HepG2 (cell line): ENCODE measurements at regions not wholly inside any gene's neighbourhood (a gene's known extent, or its start where the extent isn't known, plus 50 kb on each side); places are given as distances from the start of the nearest gene placed in this dataset.

Experiments used
- HNF4G ChIP-seq, 2 experiments: sonication (generic) in 1 of 2; formaldehyde crosslinking in 1 of 2; IDR thresholded peaks; 2 replicates each; pipeline versions ENCODE4 v1.4.0 to v1.6.1; 2011 to 2020; ENCODE audit warnings: borderline replicate concordance in 2 of 2, low read depth in 2 of 2, mild to moderate bottlenecking in 2 of 2, low read length in 1 of 2, missing genetic modification reagents in 1 of 2, moderate library complexity in 1 of 2
- SSRP1 ChIP-seq: IDR thresholded peaks from 2 replicates; pipeline ENCODE4 v1.6.1; 2016; ENCODE audit warnings: control low read depth
- ZNF264 ChIP-seq: sonication (generic); formaldehyde crosslinking; IDR thresholded peaks from 2 replicates; pipeline ENCODE4 v1.4.0; 2020; ENCODE audit warnings: missing genetic modification reagents
- TF ChIP-seq, protein P1 (sequence below): sonication (generic); formaldehyde crosslinking; IDR thresholded peaks from 2 replicates; pipeline ENCODE4 v1.5.1; 2020; ENCODE audit warnings: missing genetic modification reagents, mild to moderate bottlenecking, borderline replicate concordance
- TF ChIP-seq, protein P2 (sequence below): sonication (generic); formaldehyde crosslinking; IDR thresholded peaks from 2 replicates; pipeline ENCODE4 v1.8.1; 2023; ENCODE audit warnings: mild to moderate bottlenecking, missing genetic modification reagents
- TF ChIP-seq, protein P3 (sequence below): sonication (generic); formaldehyde crosslinking; conservative IDR thresholded peaks from 2 replicates; pipeline ENCODE4 v1.4.0; 2020; ENCODE audit warnings: mild to moderate bottlenecking, missing genetic modification reagents, moderate library complexity
- TF ChIP-seq, protein P4 (sequence below): sonication (generic); formaldehyde crosslinking; IDR thresholded peaks from 2 replicates; pipeline ENCODE4 v1.8.1; 2023; ENCODE audit warnings: missing genetic modification reagents, inconsistent platforms, borderline replicate concordance

DNA sequence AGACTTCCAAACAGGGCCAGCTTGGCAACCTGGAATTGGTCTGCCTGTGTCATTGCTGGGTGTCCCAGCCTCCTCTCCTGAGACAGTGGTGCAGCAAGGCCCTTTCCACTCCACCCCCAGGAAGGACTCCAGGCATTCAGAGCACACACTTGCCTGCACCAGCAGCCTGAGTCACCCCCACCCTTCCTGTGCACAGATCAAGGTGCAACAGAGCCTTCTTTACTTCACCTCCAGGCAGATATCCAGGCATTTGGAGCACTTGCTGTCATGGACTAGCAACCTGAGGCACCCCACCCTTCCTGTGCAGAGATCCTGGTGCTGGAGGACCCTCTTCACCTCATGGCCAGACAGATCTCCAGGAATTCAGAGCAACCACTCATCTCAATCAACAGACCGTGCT lies 135.8 kb downstream of the GASK1B start (continued):
- TF ChIP-seq, protein P1, sequence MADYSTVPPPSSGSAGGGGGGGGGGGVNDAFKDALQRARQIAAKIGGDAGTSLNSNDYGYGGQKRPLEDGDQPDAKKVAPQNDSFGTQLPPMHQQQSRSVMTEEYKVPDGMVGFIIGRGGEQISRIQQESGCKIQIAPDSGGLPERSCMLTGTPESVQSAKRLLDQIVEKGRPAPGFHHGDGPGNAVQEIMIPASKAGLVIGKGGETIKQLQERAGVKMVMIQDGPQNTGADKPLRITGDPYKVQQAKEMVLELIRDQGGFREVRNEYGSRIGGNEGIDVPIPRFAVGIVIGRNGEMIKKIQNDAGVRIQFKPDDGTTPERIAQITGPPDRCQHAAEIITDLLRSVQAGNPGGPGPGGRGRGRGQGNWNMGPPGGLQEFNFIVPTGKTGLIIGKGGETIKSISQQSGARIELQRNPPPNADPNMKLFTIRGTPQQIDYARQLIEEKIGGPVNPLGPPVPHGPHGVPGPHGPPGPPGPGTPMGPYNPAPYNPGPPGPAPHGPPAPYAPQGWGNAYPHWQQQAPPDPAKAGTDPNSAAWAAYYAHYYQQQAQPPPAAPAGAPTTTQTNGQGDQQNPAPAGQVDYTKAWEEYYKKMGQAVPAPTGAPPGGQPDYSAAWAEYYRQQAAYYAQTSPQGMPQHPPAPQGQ (CRISPR knock-in tag) = no peak
- TF ChIP-seq SSRP1 (CRISPR knock-in tag) (no peak), HNF4G (IDR thresholded peaks at IDR 0.05; ENCODE audit: borderline replicate concordance, low read depth, low read length) (peak; percentile 32; the same call in 1 of the 2 replicates), HNF4G (CRISPR knock-in tag; IDR thresholded peaks at IDR 0.05; ENCODE audit: borderline replicate concordance, low read depth) (no peak), ZNF264 (no peak)
- TF ChIP-seq, protein P2, sequence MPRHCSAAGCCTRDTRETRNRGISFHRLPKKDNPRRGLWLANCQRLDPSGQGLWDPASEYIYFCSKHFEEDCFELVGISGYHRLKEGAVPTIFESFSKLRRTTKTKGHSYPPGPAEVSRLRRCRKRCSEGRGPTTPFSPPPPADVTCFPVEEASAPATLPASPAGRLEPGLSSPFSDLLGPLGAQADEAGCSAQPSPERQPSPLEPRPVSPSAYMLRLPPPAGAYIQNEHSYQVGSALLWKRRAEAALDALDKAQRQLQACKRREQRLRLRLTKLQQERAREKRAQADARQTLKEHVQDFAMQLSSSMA (CRISPR knock-in tag) = no peak
- TF ChIP-seq, protein P3, sequence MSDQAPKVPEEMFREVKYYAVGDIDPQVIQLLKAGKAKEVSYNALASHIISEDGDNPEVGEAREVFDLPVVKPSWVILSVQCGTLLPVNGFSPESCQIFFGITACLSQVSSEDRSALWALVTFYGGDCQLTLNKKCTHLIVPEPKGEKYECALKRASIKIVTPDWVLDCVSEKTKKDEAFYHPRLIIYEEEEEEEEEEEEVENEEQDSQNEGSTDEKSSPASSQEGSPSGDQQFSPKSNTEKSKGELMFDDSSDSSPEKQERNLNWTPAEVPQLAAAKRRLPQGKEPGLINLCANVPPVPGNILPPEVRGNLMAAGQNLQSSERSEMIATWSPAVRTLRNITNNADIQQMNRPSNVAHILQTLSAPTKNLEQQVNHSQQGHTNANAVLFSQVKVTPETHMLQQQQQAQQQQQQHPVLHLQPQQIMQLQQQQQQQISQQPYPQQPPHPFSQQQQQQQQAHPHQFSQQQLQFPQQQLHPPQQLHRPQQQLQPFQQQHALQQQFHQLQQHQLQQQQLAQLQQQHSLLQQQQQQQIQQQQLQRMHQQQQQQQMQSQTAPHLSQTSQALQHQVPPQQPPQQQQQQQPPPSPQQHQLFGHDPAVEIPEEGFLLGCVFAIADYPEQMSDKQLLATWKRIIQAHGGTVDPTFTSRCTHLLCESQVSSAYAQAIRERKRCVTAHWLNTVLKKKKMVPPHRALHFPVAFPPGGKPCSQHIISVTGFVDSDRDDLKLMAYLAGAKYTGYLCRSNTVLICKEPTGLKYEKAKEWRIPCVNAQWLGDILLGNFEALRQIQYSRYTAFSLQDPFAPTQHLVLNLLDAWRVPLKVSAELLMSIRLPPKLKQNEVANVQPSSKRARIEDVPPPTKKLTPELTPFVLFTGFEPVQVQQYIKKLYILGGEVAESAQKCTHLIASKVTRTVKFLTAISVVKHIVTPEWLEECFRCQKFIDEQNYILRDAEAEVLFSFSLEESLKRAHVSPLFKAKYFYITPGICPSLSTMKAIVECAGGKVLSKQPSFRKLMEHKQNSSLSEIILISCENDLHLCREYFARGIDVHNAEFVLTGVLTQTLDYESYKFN (CRISPR knock-in tag) = no peak
- TF ChIP-seq, protein P4, sequence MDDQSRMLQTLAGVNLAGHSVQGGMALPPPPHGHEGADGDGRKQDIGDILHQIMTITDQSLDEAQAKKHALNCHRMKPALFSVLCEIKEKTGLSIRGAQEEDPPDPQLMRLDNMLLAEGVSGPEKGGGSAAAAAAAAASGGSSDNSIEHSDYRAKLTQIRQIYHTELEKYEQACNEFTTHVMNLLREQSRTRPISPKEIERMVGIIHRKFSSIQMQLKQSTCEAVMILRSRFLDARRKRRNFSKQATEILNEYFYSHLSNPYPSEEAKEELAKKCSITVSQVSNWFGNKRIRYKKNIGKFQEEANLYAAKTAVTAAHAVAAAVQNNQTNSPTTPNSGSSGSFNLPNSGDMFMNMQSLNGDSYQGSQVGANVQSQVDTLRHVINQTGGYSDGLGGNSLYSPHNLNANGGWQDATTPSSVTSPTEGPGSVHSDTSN (CRISPR knock-in tag) = no peak
